ENCODE measurements at regions not wholly inside any gene's neighbourhood (a gene's known extent, or its start where the extent isn't known, plus 50 kb on each side); places are given as distances from the start of the nearest gene placed in this dataset.

DNA sequence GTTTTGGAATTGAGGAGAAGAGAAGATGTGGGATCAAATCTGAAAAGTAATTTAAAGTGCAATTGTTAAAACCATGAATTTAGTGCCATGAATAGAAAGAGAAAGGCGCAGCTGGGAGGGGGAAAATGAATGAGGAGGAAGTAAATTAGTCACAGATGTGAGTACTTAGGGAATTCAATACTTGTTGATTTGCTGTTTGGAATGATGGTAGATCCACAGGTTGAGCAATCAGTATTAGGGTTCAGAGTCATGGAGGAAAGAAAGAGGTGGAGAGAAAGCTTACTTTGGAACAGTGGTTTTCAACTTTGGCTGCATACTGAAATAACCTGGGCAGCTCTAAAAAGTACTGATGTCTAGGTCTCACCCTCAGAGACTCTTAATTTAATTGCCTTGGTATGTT, 229.7 kb upstream of the ASCC3 start:
- Histone ChIP-seq H3K27ac (ENCODE audit: low read depth in 1 of 2, low read length in 2 of 2) (no peak overlapping the region), H3K4me1 (ENCODE audit: control insufficient read depth in 1 of 2, insufficient read depth in 2 of 2, low read length in 2 of 2) (no peaks in the 10 kb centered on the region), H3K9me3 (ENCODE audit: control insufficient read depth, low read length) (no peaks in the 10 kb centered on the region), H3K4me3 (ENCODE audit: low read length in 2 of 2) (no peak overlapping the region), H3K36me3 (ENCODE audit: control insufficient read depth in 1 of 2, insufficient read depth in 2 of 2, low read length in 1 of 2) (no peaks in the 10 kb centered on the region), H3K27me3 (ENCODE audit: control insufficient read depth in 1 of 2, insufficient read depth in 2 of 2, low read length in 1 of 2) (no peaks in the 10 kb centered on the region)
- DNase-seq (no peak), ATAC-seq (ENCODE audit: low FRiP score) (no peak)
- intact Hi-C loops (cut with DNase I) = no loop called here
- 83 to 87% methylated on average over 1 of the region's 1 CpG for WGBS, 2 donors

- no peak for ATAC-seq (ENCODE audit: low FRiP score)
- Histone ChIP-seq H3K27ac (ENCODE audit: low read depth in 1 of 2, low read length in 2 of 2) (no peak overlapping the region), H3K4me1 (ENCODE audit: control insufficient read depth in 1 of 2, insufficient read depth in 2 of 2, low read length in 2 of 2) (no peaks in the 10 kb centered on the region), H3K9me3 (ENCODE audit: control insufficient read depth, low read length) (no peaks in the 10 kb centered on the region), H3K4me3 (ENCODE audit: low read length in 2 of 2) (no peak overlapping the region), H3K36me3 (ENCODE audit: control insufficient read depth in 1 of 2, insufficient read depth in 2 of 2, low read length in 1 of 2) (no peaks in the 10 kb centered on the region), H3K27me3 (ENCODE audit: control insufficient read depth in 1 of 2, insufficient read depth in 2 of 2, low read length in 1 of 2) (no peaks in the 10 kb centered on the region)
- intact Hi-C loops (cut with DNase I) = no loop called here
- WGBS, 2 donors = 74 to 75% methylated on average over 4 of the region's 4 CpGs
- DNase-seq = no peak
Observed at GRCh38 chr6:101113468-101114260, 232.5 kb upstream of the ASCC3 start.

GRCh38 chr6:101114703-101115102, 233.6 kb upstream of the ASCC3 start:
- Histone ChIP-seq H3K27me3 (ENCODE audit: control insufficient read depth in 1 of 2, insufficient read depth in 2 of 2, low read length in 1 of 2) (no peaks in the 10 kb centered on the region), H3K4me1 (ENCODE audit: control insufficient read depth in 1 of 2, insufficient read depth in 2 of 2, low read length in 2 of 2) (no peaks in the 10 kb centered on the region), H3K4me3 (ENCODE audit: low read length in 2 of 2) (no peak overlapping the region), H3K9me3 (ENCODE audit: control insufficient read depth, low read length) (no peaks in the 10 kb centered on the region), H3K27ac (ENCODE audit: low read depth in 1 of 2, low read length in 2 of 2) (no peak overlapping the region), H3K36me3 (ENCODE audit: control insufficient read depth in 1 of 2, insufficient read depth in 2 of 2, low read length in 1 of 2) (no peaks in the 10 kb centered on the region)
- WGBS, 2 donors = 0 to 1% methylated on average over 1 of the region's 1 CpG
- DNase-seq (no peak), ATAC-seq (ENCODE audit: low FRiP score) (no peak)
- intact Hi-C loops (cut with DNase I) = no loop called here

GRCh38 chr6:101116337-101116736, 235.2 kb upstream of the ASCC3 start:
- Histone ChIP-seq H3K27me3 (ENCODE audit: control insufficient read depth in 1 of 2, insufficient read depth in 2 of 2, low read length in 1 of 2) (no peaks in the 10 kb centered on the region), H3K4me3 (ENCODE audit: low read length in 2 of 2) (no peak overlapping the region), H3K27ac (ENCODE audit: low read depth in 1 of 2, low read length in 2 of 2) (no peak overlapping the region), H3K36me3 (ENCODE audit: control insufficient read depth in 1 of 2, insufficient read depth in 2 of 2, low read length in 1 of 2) (no peaks in the 10 kb centered on the region), H3K4me1 (ENCODE audit: control insufficient read depth in 1 of 2, insufficient read depth in 2 of 2, low read length in 2 of 2) (no peaks in the 10 kb centered on the region), H3K9me3 (ENCODE audit: control insufficient read depth, low read length) (no peaks in the 10 kb centered on the region)
- intact Hi-C loops (cut with DNase I) = no loop called here
- DNase-seq = no peak
- WGBS, 2 donors = 95% methylated on average over 5 of the region's 5 CpGs
- no peak for ATAC-seq (ENCODE audit: low FRiP score)

GRCh38 chr6:101117393-101118135, 236.4 kb upstream of the ASCC3 start:
- no peak for ATAC-seq (ENCODE audit: low FRiP score)
- intact Hi-C loops (cut with DNase I) = no loop called here

DNA sequence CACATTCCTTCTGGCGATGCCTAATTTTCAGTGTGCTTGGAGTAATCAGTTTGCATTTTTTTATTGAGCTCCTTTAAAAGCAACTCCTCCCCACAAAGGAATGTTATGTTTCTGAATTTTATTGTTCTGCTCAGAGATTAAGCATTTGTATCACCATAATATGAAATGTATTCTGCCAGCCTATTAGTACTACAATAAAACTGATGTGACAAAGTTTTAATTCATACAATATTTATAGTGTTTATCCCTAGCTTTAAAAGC, 236.9 kb upstream of the ASCC3 start:
- H3K27me3 ChIP-seq (ENCODE audit: control insufficient read depth in 1 of 2, insufficient read depth in 2 of 2, low read length in 1 of 2) = no peaks in the 10 kb centered on the region
- no peaks in the 10 kb centered on the region for H3K9me3 ChIP-seq (ENCODE audit: control insufficient read depth, low read length)
- no peak overlapping the region for H3K4me3 ChIP-seq (ENCODE audit: low read length in 2 of 2)
- no peaks in the 10 kb centered on the region for H3K4me1 ChIP-seq (ENCODE audit: control insufficient read depth in 1 of 2, insufficient read depth in 2 of 2, low read length in 2 of 2)
- intact Hi-C loops (cut with DNase I) = no loop called here
- no peak for ATAC-seq (ENCODE audit: low FRiP score)
- 52 to 56% methylated on average over 1 of the region's 1 CpG for WGBS, 2 donors
- H3K27ac ChIP-seq (ENCODE audit: low read depth in 1 of 2, low read length in 2 of 2) = no peak overlapping the region
- H3K36me3 ChIP-seq (ENCODE audit: control insufficient read depth in 1 of 2, insufficient read depth in 2 of 2, low read length in 1 of 2) = no peaks in the 10 kb centered on the region
- DNase-seq = no peak

More at GRCh38 chr6:101117393-101118135, 236.4 kb upstream of the ASCC3 start:
- H3K36me3 ChIP-seq (ENCODE audit: control insufficient read depth in 1 of 2, insufficient read depth in 2 of 2, low read length in 1 of 2) = no peaks in the 10 kb centered on the region
- H3K4me1 ChIP-seq (ENCODE audit: control insufficient read depth in 1 of 2, insufficient read depth in 2 of 2, low read length in 2 of 2) = no peaks in the 10 kb centered on the region
- no peaks in the 10 kb centered on the region for H3K9me3 ChIP-seq (ENCODE audit: control insufficient read depth, low read length)
- no peak overlapping the region for H3K4me3 ChIP-seq (ENCODE audit: low read length in 2 of 2)
- WGBS, 2 donors = 74% methylated on average over 11 of the region's 11 CpGs
- H3K27ac ChIP-seq (ENCODE audit: low read depth in 1 of 2, low read length in 2 of 2) = no peak overlapping the region
- H3K27me3 ChIP-seq (ENCODE audit: control insufficient read depth in 1 of 2, insufficient read depth in 2 of 2, low read length in 1 of 2) = no peaks in the 10 kb centered on the region
- DNase-seq = peak in 1 of 2 donors; percentile 62

- intact Hi-C loops (cut with DNase I) = no loop called here
- ATAC-seq (ENCODE audit: low FRiP score) (no peak), DNase-seq (no peak)
- WGBS, 2 donors = 83 to 86% methylated on average over 4 of the region's 4 CpGs
- H3K9me3 ChIP-seq (ENCODE audit: control insufficient read depth, low read length) = no peaks in the 10 kb centered on the region
- no peaks in the 10 kb centered on the region for H3K36me3 ChIP-seq (ENCODE audit: control insufficient read depth in 1 of 2, insufficient read depth in 2 of 2, low read length in 1 of 2)
- H3K4me3 ChIP-seq (ENCODE audit: low read length in 2 of 2) = no peak overlapping the region
- H3K4me1 ChIP-seq (ENCODE audit: control insufficient read depth in 1 of 2, insufficient read depth in 2 of 2, low read length in 2 of 2) = no peaks in the 10 kb centered on the region
- no peak overlapping the region for H3K27ac ChIP-seq (ENCODE audit: low read depth in 1 of 2, low read length in 2 of 2)
- no peaks in the 10 kb centered on the region for H3K27me3 ChIP-seq (ENCODE audit: control insufficient read depth in 1 of 2, insufficient read depth in 2 of 2, low read length in 1 of 2)
Observed at GRCh38 chr6:101120747-101121146, 239.6 kb upstream of the ASCC3 start.

- intact Hi-C loops (cut with DNase I) = no loop called here
- DNase-seq (no peak), ATAC-seq (ENCODE audit: low FRiP score) (no peak)
- Histone ChIP-seq H3K4me1 (ENCODE audit: control insufficient read depth in 1 of 2, insufficient read depth in 2 of 2, low read length in 2 of 2) (no peaks in the 10 kb centered on the region), H3K9me3 (ENCODE audit: control insufficient read depth, low read length) (no peaks in the 10 kb centered on the region), H3K27me3 (ENCODE audit: control insufficient read depth in 1 of 2, insufficient read depth in 2 of 2, low read length in 1 of 2) (no peaks in the 10 kb centered on the region), H3K36me3 (ENCODE audit: control insufficient read depth in 1 of 2, insufficient read depth in 2 of 2, low read length in 1 of 2) (no peaks in the 10 kb centered on the region), H3K4me3 (ENCODE audit: low read length in 2 of 2) (no peak overlapping the region), H3K27ac (ENCODE audit: low read depth in 1 of 2, low read length in 2 of 2) (no peak overlapping the region)
- WGBS, 2 donors = 57 to 61% methylated on average over 3 of the region's 3 CpGs
Observed at GRCh38 chr6:101125380-101125971, 244.3 kb upstream of the ASCC3 start.

- Histone ChIP-seq H3K4me3 (ENCODE audit: low read length in 2 of 2) (no peak overlapping the region), H3K27me3 (ENCODE audit: control insufficient read depth in 1 of 2, insufficient read depth in 2 of 2, low read length in 1 of 2) (no peaks in the 10 kb centered on the region), H3K36me3 (ENCODE audit: control insufficient read depth in 1 of 2, insufficient read depth in 2 of 2, low read length in 1 of 2) (no peaks in the 10 kb centered on the region), H3K27ac (ENCODE audit: low read depth in 1 of 2, low read length in 2 of 2) (no peak overlapping the region), H3K9me3 (ENCODE audit: control insufficient read depth, low read length) (no peaks in the 10 kb centered on the region), H3K4me1 (ENCODE audit: control insufficient read depth in 1 of 2, insufficient read depth in 2 of 2, low read length in 2 of 2) (no peaks in the 10 kb centered on the region)
- ATAC-seq (ENCODE audit: low FRiP score) (no peak), DNase-seq (no peak)
- 66 to 67% methylated on average over 3 of the region's 3 CpGs for WGBS, 2 donors
- intact Hi-C loops (cut with DNase I) = no loop called here
Observed at GRCh38 chr6:101126501-101126900, 245.4 kb upstream of the ASCC3 start.

All from aorta (tissue), 5 donors.